ENCODE measurements at regions not wholly inside any gene's neighbourhood (a gene's known extent, or its start where the extent isn't known, plus 50 kb on each side); places are given as distances from the start of the nearest gene placed in this dataset.

DNA sequence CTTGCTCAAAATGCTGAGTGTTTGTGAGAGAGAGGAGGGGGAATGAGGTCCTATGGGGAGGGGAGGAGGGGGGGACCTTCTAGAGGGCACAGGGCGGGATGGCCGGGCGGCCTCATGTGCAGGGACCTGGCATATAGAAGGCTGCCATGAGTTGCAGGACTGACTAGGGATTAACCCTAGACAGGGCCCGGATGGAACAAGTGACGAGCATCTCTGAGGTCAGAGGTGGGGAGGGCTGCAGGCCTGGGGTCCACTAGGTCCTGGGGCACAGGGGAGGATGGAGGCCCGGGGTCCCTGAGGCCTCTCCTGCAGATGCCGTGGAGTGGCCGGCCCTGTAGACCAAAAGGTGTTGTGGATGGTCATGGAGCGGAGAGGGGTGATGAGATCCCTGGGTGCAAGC lies 104.0 kb upstream of the EIF5 start:
- TF ChIP-seq, protein P1, sequence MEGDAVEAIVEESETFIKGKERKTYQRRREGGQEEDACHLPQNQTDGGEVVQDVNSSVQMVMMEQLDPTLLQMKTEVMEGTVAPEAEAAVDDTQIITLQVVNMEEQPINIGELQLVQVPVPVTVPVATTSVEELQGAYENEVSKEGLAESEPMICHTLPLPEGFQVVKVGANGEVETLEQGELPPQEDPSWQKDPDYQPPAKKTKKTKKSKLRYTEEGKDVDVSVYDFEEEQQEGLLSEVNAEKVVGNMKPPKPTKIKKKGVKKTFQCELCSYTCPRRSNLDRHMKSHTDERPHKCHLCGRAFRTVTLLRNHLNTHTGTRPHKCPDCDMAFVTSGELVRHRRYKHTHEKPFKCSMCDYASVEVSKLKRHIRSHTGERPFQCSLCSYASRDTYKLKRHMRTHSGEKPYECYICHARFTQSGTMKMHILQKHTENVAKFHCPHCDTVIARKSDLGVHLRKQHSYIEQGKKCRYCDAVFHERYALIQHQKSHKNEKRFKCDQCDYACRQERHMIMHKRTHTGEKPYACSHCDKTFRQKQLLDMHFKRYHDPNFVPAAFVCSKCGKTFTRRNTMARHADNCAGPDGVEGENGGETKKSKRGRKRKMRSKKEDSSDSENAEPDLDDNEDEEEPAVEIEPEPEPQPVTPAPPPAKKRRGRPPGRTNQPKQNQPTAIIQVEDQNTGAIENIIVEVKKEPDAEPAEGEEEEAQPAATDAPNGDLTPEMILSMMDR (IDR thresholded peaks at IDR 0.05) = no peak
- TF ChIP-seq POLR2A (IDR thresholded peaks at IDR 0.05) = no peak

Data from testis (tissue), 2 donors.